Activated CD8-positive, alpha-beta memory T cell treated with anti-CD3 and anti-CD28 coated beads for 48 hours (primary cell): ENCODE measurements at regions not wholly inside any gene's neighbourhood (a gene's known extent, or its start where the extent isn't known, plus 50 kb on each side); places are given as distances from the start of the nearest gene placed in this dataset.

ENCODE experiments used
- DNase-seq, 3 experiments: peaks; one replicate each; pipeline ENCODE4 v3.0.0-alpha.2; 2020; ENCODE audit warnings: low read depth in 2 of 3, low spot score in 2 of 3

DNA sequence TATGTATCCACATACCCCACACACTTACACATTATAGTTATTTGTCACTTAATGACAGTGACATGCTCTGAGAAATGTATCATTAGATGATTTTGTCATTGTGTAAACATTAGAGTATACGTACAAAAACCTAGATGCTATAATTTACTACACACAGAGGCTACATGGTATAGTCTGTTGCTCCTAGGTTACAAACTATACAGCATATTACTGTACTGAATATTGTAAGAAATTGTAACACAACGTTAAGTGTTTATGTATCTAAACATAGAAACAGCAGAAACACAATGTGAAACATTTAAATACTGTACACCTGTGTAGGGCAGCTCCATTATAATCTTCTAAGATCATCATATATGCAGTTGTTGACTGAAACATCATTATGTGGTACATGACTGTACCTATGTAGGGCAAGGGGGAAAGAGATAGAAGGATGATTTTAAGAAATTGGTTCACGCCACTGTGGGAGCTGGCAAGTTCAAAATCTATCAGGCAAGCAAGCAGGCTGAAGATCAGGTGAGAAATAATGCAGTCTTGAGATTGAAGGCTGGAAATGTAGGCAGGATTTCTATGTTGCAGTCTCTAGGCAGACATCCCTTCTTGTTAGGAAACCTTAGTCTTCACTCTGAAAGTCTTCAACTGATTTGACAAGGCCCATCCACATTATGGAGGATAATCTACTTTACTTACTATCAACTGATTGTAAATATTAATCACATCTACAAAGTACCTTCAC is 78.0 kb upstream of the CPEB2 start:
- no peak for DNase-seq

DNA sequence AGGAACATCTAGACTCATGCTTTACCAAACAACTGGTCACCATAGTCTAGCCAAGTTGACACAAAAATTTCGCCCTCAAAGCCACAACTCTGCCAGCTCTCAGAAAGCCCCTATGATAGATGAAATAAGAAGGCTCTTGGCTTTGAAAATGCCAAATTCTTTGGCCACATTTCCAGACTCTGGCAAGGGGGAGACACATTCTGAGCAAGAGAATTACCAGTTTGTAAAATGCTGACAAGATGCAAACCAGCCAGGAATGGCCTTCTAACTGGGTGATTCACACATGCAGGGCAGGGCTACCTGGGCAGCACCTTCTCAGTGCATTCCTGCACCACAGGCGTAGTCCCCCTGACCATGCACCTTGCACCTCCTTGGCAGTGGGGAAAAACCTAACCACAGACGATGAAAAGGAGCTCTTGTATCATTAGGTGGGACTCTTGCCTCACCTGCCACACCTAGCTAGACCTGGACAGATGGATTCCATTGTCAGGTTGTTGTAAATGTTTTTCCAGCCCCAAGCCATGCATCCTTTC is 77.4 kb upstream of the CPEB2 start:
- no peak for DNase-seq

DNA sequence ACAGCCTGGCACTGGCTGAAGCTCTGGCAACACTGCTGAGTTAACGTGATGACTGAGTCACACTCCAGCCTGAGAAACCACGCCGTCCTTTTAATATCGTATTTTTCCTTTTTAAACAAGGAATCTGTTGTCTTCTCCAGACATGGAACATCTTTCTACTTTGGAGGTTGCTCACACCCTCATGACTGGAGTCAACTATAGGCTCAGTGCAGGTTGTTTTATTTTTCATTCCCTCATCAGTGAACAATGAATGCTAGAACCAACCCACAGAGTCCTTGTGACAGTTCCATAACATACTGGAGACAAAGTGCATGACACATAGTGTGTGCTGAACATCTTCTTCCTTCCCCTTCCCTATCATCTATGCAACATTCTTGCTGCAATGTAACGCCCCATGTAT is 76.8 kb upstream of the CPEB2 start:
- no peak for DNase-seq

DNA sequence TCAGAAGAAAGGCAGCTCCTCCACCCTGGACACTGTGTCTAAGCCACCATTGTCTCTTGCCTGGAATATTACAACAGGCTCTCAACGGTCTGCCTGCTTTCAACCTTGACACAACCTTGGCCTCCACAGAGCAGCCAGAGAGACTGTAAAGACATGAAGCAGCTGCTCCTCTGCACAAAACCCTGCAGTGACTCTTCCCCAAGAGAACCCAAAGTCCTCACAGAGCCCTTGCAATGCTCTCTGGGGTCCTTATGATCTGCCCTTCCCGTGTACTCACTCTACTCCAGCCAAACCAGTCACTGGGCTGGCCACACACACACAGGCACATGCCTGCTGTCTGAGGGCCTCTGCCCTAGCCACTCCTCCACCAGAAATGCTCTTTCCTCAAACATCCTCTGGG is 75.9 kb upstream of the CPEB2 start:
- DNase-seq: no peak

DNA sequence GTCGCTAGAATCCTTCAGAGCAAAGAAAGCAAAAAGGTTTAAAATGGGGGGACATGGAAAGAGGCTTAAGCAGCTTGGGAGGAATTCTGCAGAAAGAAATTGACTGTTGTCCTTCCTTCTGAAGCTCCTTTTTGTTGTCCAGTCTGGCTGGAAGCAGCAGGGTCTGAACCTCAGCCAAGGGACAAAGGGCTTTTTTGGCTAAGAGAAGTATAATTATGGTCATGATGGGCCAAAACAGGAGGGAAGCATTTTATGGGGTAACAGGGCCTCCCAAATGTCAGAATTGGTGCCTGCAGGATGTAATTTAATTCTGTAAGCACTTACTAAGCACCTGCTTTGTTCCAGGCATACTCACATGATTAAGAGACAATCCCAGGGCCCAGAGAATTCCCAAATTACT is 74.2 kb upstream of the CPEB2 start:
- DNase-seq: no peak

DNA sequence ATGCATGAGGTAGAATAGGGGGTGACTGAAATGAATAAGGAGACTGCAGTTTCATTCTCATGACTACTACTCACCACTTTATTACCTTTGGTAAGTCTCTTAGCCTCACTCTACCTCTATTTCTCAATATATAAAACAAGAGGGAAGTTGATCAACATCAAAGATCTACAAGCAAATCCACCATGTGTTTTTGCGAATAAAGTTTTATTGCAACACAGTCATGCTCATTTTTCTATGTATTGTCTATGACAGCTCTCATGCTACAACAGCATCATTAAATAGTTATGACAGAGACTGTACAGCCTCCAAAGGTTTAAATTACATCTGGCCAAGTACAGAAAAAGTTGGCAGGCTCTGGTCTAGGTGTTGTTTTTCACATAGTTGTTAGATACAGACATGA is 72.6 kb upstream of the CPEB2 start:
- no peak for DNase-seq

DNA sequence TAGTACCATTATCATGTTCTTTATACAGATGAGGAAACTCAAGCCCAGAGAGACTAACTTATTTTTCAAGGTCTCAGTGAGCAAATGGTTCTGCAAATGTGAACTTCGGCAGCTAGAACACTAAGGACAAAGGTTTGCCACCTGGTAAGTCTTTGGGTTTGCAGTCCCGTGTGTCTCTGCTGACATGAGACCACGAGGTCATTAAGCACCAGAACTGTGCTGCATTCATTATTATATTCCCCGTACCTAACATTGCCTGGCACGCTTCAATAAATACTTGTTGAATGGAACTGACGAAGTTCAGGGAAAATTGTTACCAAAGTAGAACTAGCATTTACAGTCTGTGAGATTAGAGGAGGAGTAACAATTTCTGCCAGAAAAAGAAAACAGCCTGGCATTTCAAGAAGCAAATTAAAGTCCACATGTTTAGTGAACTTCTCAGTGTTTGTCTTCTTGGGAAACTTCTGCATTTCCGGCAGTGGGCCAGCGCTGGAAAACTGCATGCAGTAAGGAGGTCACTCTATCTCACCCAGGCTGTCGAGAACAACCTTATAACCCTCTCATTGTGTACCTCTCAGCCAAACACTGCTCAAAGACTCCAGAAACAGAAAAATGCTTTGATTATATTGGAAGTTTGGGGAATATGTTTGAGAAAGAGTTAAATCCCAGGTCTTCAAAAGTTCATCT is 67.4 kb upstream of the CPEB2 start:
- no peak for DNase-seq

DNA sequence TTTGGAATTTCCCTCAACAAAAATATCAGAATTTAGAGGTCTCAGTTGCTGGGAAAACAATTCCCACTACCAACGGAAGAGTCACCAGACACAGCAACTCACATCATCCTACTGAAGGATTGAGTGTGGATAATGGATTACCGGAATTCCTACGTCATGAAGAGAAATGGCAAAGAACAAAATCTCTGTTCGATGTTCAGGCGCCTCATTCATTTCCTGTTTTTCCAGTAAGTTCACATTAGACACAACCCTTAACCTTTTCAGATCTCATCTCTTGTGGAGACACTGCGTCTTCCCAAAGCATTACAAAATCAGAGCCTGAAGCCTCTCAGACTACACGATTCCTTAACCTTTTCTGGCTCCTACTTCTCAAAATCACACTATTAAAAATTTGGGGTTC is 58.5 kb upstream of the CPEB2 start:
- DNase-seq: no peak

DNA sequence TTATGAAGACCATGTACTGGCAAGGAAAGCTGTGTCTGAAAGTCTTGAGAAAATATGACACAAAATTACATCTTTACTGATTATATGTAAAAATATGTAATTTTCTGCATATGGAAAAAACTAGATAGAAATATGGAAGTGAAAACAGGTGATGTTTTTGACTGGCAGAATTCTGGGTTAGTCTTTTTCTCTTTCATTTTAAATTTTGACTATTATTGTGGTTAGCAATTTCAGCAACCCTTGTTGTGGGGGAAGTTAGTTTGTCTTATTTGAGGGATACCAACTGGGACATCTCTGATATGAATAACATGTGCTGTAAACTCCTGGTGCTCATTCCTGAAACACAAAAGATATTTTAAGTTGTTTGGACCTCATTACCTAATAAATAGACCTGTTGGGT is 49.9 kb upstream of the CPEB2 start:
- DNase-seq: no peak
